Stimulated activated CD4-positive, alpha-beta T cell treated with anti-CD3 and anti-CD28 coated beads, Interleukin-15, amount 100 ng/mL, for 48 hours (primary cell): ENCODE measurements at regions not wholly inside any gene's neighbourhood (a gene's known extent, or its start where the extent isn't known, plus 50 kb on each side); places are given as distances from the start of the nearest gene placed in this dataset.

Source experiments
- DNase-seq, 2 donors: peaks; one replicate each; pipeline ENCODE4 v3.0.0-alpha.2; 2020; ENCODE audit warnings: low read depth in 2 of 2

GRCh38 chr9:17894501-17895160 is 315.8 kb downstream of the SH3GL2 start:
- no peak for DNase-seq

GRCh38 chr9:17900606-17901005 is 321.7 kb downstream of the SH3GL2 start:
- DNase-seq, result no peak

- DNase-seq, result no peak
Measured at GRCh38 chr9:17905366-17905765, 326.5 kb downstream of the SH3GL2 start.

- DNase-seq, result no peak
Measured at GRCh38 chr9:17905781-17906175, 326.9 kb downstream of the SH3GL2 start.

- DNase-seq, result no peak
Measured at GRCh38 chr9:17906176-17906840, 327.4 kb downstream of the SH3GL2 start.

- no peak for DNase-seq
Measured at GRCh38 chr9:17906841-17907778, 328.2 kb downstream of the SH3GL2 start.

- DNase-seq, result no peak
Measured at GRCh38 chr9:17907779-17908508, 329.1 kb downstream of the SH3GL2 start.

- no peak for DNase-seq
Measured at GRCh38 chr9:17926246-17926645, 347.4 kb downstream of the SH3GL2 start.

GRCh38 chr9:17927616-17928015 is 348.8 kb downstream of the SH3GL2 start:
- DNase-seq, result no peak

GRCh38 chr9:17928228-17928627 is 349.4 kb downstream of the SH3GL2 start:
- no peak for DNase-seq

GRCh38 chr9:17928768-17929167 is 349.9 kb downstream of the SH3GL2 start:
- no peak for DNase-seq

GRCh38 chr9:17929506-17929905 is 350.6 kb downstream of the SH3GL2 start:
- no peak for DNase-seq

- no peak for DNase-seq
Measured at GRCh38 chr9:17930071-17930470, 351.2 kb downstream of the SH3GL2 start.

- DNase-seq, result no peak
Measured at GRCh38 chr9:17936365-17936764, 357.5 kb downstream of the SH3GL2 start.

- DNase-seq, result no peak
Measured at GRCh38 chr9:17938035-17938655, 359.3 kb downstream of the SH3GL2 start.

- no peak for DNase-seq
Measured at GRCh38 chr9:17942498-17942897, 363.6 kb downstream of the SH3GL2 start.

- DNase-seq, result no peak
Measured at GRCh38 chr9:17955409-17955808, 376.5 kb downstream of the SH3GL2 start.

GRCh38 chr9:17958363-17958762 is 379.5 kb downstream of the SH3GL2 start:
- DNase-seq, result no peak

GRCh38 chr9:17962747-17963146 is 383.9 kb downstream of the SH3GL2 start:
- no peak for DNase-seq

GRCh38 chr9:17963498-17963897 is 384.6 kb downstream of the SH3GL2 start:
- DNase-seq, result no peak

- no peak for DNase-seq
Measured at GRCh38 chr9:17967731-17968130, 388.9 kb downstream of the SH3GL2 start.
